Lung (tissue), 11 donors: ENCODE measurements at regions not wholly inside any gene's neighbourhood (a gene's known extent, or its start where the extent isn't known, plus 50 kb on each side); places are given as distances from the start of the nearest gene placed in this dataset.

Source experiments
- ATAC-seq: fragments of 200-7000 bp; cut with Tn5 transposase; one replicate; pipeline ENCODE4 v1.9.1; 2020; ENCODE audit warnings: moderate number of reproducible peaks; ENCODE audit not compliant: insufficient read depth, low FRiP score
- DNase-seq, 3 donors: peaks; one replicate each; pipeline ENCODE4 v3.0.0-alpha.2; 2013 to 2017
- H3K27ac ChIP-seq, 2 donors: one replicate each; pipeline ENCODE4 v1.5.1; 2013; ENCODE audit warnings: mild to moderate bottlenecking in 2 of 2, moderate library complexity in 2 of 2, control low read depth in 1 of 2, inconsistent platforms in 1 of 2, low read depth in 1 of 2, low read length in 1 of 2
- H3K27me3 ChIP-seq, 3 donors: one replicate each; pipeline ENCODE4 v1.5.1; 2013; ENCODE audit warnings: low read length in 2 of 3; ENCODE audit not compliant: control insufficient read depth in 3 of 3, insufficient read depth in 3 of 3
- H3K36me3 ChIP-seq, 4 donors: one replicate each; pipeline ENCODE4 v1.5.1; 2013; ENCODE audit warnings: low read length in 4 of 4, mild to moderate bottlenecking in 1 of 4, moderate library complexity in 1 of 4; ENCODE audit not compliant: control insufficient read depth in 4 of 4, insufficient read depth in 4 of 4
- H3K4me1 ChIP-seq, 5 donors: one replicate each; pipeline ENCODE4 v1.5.1; 2013; ENCODE audit warnings: low read length in 5 of 5, mild to moderate bottlenecking in 2 of 5, moderate library complexity in 1 of 5; ENCODE audit not compliant: control insufficient read depth in 5 of 5, insufficient read depth in 5 of 5
- H3K4me3 ChIP-seq: one replicate; pipeline ENCODE4 v1.5.1; 2013; ENCODE audit warnings: mild to moderate bottlenecking, control low read depth, moderate library complexity
- H3K9ac ChIP-seq, 2 donors: one replicate each; pipeline ENCODE4 v1.5.1; 2013; ENCODE audit warnings: low read length in 2 of 2, control low read depth in 1 of 2; ENCODE audit not compliant: insufficient read depth in 1 of 2
- H3K9me3 ChIP-seq, 4 donors: one replicate each; pipeline ENCODE4 v1.5.1; 2013; ENCODE audit warnings: low read length in 3 of 4, mild to moderate bottlenecking in 1 of 4, moderate library complexity in 1 of 4; ENCODE audit not compliant: control insufficient read depth in 4 of 4, insufficient read depth in 3 of 4
- WGBS, 2 donors: extraction: QIAGEN DNeasy Blood & Tissue Kit; methylation state at CpG; one replicate each; pipeline ENCODE4 v1.1.7; 2013; 5-methylcytosine and 5-hydroxymethylcytosine counted together
- TF ChIP-seq, protein P1 (sequence below): IDR thresholded peaks from 2 replicates; pipeline ENCODE4 v1.5.1; 2012; ENCODE audit warnings: mild to moderate bottlenecking; ENCODE audit errors: control extremely low read depth, extremely low read depth
- donor health status: control.
- donor health status: control.
- donor health status: Bipolar disorder and iron deficiency.
- donor health status: healthy.
- donor health status: DM: yes; HTN: yes; CAD: no.

GRCh38 chr11:20274031-20274430, 89.5 kb upstream of the HTATIP2 start:
- no peaks in the 10 kb centered on the region for H3K36me3 ChIP-seq
- peaks cover 0 to 2% (median 0%) of the 10 kb centered on the region in 3 donors for H3K27me3 ChIP-seq
- no peak for ATAC-seq
- no peak overlapping the region for H3K4me3 ChIP-seq
- no peak for DNase-seq
- H3K4me1 ChIP-seq, result no peaks in the 10 kb centered on the region
- WGBS, 2 donors, result 66 to 71% methylated on average over 5 of the region's 5 CpGs
- TF ChIP-seq, protein P1, sequence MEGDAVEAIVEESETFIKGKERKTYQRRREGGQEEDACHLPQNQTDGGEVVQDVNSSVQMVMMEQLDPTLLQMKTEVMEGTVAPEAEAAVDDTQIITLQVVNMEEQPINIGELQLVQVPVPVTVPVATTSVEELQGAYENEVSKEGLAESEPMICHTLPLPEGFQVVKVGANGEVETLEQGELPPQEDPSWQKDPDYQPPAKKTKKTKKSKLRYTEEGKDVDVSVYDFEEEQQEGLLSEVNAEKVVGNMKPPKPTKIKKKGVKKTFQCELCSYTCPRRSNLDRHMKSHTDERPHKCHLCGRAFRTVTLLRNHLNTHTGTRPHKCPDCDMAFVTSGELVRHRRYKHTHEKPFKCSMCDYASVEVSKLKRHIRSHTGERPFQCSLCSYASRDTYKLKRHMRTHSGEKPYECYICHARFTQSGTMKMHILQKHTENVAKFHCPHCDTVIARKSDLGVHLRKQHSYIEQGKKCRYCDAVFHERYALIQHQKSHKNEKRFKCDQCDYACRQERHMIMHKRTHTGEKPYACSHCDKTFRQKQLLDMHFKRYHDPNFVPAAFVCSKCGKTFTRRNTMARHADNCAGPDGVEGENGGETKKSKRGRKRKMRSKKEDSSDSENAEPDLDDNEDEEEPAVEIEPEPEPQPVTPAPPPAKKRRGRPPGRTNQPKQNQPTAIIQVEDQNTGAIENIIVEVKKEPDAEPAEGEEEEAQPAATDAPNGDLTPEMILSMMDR, result no peak
- H3K9ac ChIP-seq, result no peak overlapping the region
- no peak overlapping the region for H3K27ac ChIP-seq
- H3K9me3 ChIP-seq, result peaks cover 0 to 6% (median 0%) of the 10 kb centered on the region in 4 donors

DNA sequence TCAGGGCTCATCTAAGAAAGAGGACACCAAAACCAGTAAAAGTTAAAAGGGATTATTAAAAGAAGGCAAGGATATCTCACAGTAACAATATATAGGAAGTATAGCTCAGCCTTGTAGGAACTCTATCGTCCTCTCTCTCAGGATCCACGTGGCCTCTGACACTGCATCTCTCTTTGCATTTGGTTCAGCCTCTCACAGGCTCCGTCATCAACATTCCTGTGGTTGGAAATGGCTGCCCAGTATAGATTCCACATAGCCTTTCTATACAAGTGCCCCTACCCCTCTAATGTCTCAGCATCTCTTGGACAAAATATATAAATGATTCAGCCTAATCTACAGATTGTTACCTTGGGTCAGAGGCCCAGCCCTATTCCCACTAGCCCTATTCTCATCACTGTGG, 101.3 kb upstream of the DBX1 start:
- TF ChIP-seq, protein P1, result no peak
- H3K4me3 ChIP-seq, result no peak overlapping the region
- no peaks in the 10 kb centered on the region for H3K4me1 ChIP-seq
- H3K9me3 ChIP-seq, result peaks cover 0 to 2% (median 0%) of the 10 kb centered on the region in 4 donors
- H3K27me3 ChIP-seq, result no peaks in the 10 kb centered on the region
- WGBS, 2 donors, result 68 to 75% methylated on average over 3 of the region's 3 CpGs
- ATAC-seq (no peak), DNase-seq (no peak)
- no peak overlapping the region for H3K27ac ChIP-seq
- H3K9ac ChIP-seq, result no peak overlapping the region
- H3K36me3 ChIP-seq, result no peaks in the 10 kb centered on the region

GRCh38 chr11:20260307-20260706, 100.0 kb upstream of the DBX1 start:
- 58 to 79% methylated on average over 2 of the region's 2 CpGs for WGBS, 2 donors
- no peak for ATAC-seq
- H3K36me3 ChIP-seq, result no peaks in the 10 kb centered on the region
- no peak for DNase-seq
- peaks cover 0 to 2% (median 0%) of the 10 kb centered on the region in 4 donors for H3K9me3 ChIP-seq
- no peaks in the 10 kb centered on the region for H3K27me3 ChIP-seq
- TF ChIP-seq, protein P1, result no peak
- no peak overlapping the region for H3K9ac ChIP-seq
- no peaks in the 10 kb centered on the region for H3K4me1 ChIP-seq
- H3K4me3 ChIP-seq, result no peak overlapping the region
- H3K27ac ChIP-seq, result no peak overlapping the region

GRCh38 chr11:20259506-20259905, 99.2 kb upstream of the DBX1 start:
- H3K27ac ChIP-seq, result no peak overlapping the region
- ATAC-seq (no peak), DNase-seq (no peak)
- TF ChIP-seq, protein P1, result no peak
- no peaks in the 10 kb centered on the region for H3K36me3 ChIP-seq
- H3K9ac ChIP-seq, result no peak overlapping the region
- no peaks in the 10 kb centered on the region for H3K4me1 ChIP-seq
- H3K9me3 ChIP-seq, result peaks cover 0 to 2% (median 0%) of the 10 kb centered on the region in 4 donors
- no peaks in the 10 kb centered on the region for H3K27me3 ChIP-seq
- H3K4me3 ChIP-seq, result no peak overlapping the region
- 85 to 88% methylated on average over 2 of the region's 2 CpGs for WGBS, 2 donors
